COLO668 (cell line): ENCODE measurements at regions not wholly inside any gene's neighbourhood (a gene's known extent, or its start where the extent isn't known, plus 50 kb on each side); places are given as distances from the start of the nearest gene placed in this dataset.

Experiments used
- DNase-seq: peaks from one replicate; lab custom pipeline; 2025; ENCODE audit not compliant: unreplicated experiment; lab: John Stamatoyannopoulos, UW

- no peak for DNase-seq
Measured at GRCh38 chr3:181764544-181764943, 52.8 kb downstream of the SOX2 start.

GRCh38 chr3:181770296-181770695 is 58.6 kb downstream of the SOX2 start:
- no peak for DNase-seq

GRCh38 chr3:181771120-181771519 is 59.4 kb downstream of the SOX2 start:
- DNase-seq = no peak

- no peak for DNase-seq
Measured at GRCh38 chr3:181772166-181772565, 60.4 kb downstream of the SOX2 start.

GRCh38 chr3:181773921-181774320 is 62.2 kb downstream of the SOX2 start:
- DNase-seq = no peak

- DNase-seq = no peak
Measured at GRCh38 chr3:181782306-181782954, 70.7 kb downstream of the SOX2 start.

GRCh38 chr3:181790561-181790960 is 78.8 kb downstream of the SOX2 start:
- DNase-seq = no peak

GRCh38 chr3:181791056-181791955 is 79.6 kb downstream of the SOX2 start:
- DNase-seq = no peak

- DNase-seq = no peak
Measured at GRCh38 chr3:181793006-181793405, 81.3 kb downstream of the SOX2 start.

- DNase-seq = no peak
Measured at GRCh38 chr3:181794011-181794790, 82.5 kb downstream of the SOX2 start.

- no peak for DNase-seq
Measured at GRCh38 chr3:181796641-181797040, 84.9 kb downstream of the SOX2 start.

- no peak for DNase-seq
Measured at GRCh38 chr3:181797431-181797830, 85.7 kb downstream of the SOX2 start.

- DNase-seq = no peak
Measured at GRCh38 chr3:181805703-181806102, 94.0 kb downstream of the SOX2 start.

- no peak for DNase-seq
Measured at GRCh38 chr3:181808053-181808452, 96.3 kb downstream of the SOX2 start.

GRCh38 chr3:181823716-181824115 is 112.0 kb downstream of the SOX2 start:
- no peak for DNase-seq

- DNase-seq = no peak
Measured at GRCh38 chr3:181824961-181825360, 113.2 kb downstream of the SOX2 start.

- no peak for DNase-seq
Measured at GRCh38 chr3:181839039-181839915, 127.6 kb downstream of the SOX2 start.

- no peak for DNase-seq
Measured at GRCh38 chr3:181839916-181840297, 128.2 kb downstream of the SOX2 start.

GRCh38 chr3:181844211-181844610 is 132.5 kb downstream of the SOX2 start:
- no peak for DNase-seq

- DNase-seq = no peak
Measured at GRCh38 chr3:181847276-181847675, 135.6 kb downstream of the SOX2 start.

GRCh38 chr3:181851063-181851462 is 139.3 kb downstream of the SOX2 start:
- no peak for DNase-seq
